Caco-2 (cell line): ENCODE measurements at regions not wholly inside any gene's neighbourhood (a gene's known extent, or its start where the extent isn't known, plus 50 kb on each side); places are given as distances from the start of the nearest gene placed in this dataset.

Experiments used
- BruUV-seq: library from RNA; stranded (reverse); fragments of 400-500 nt; replicated peaks from 2 replicates; lab custom pipeline; 2021; lab: Mats Ljungman, UMichigan
- CTCF ChIA-PET: fragments of 300-600 bp; sonication (Branson Sonifier 250); formaldehyde crosslinking; loops from one replicate; lab custom pipeline; 2022; ENCODE audit warnings: antibody characterized with exemption; lab: Charles Lee
- POLR2A ChIA-PET: fragments of 300-600 bp; sonication (Branson Sonifier 250); formaldehyde crosslinking; loops from one replicate; lab custom pipeline; 2022; ENCODE audit warnings: antibody characterized with exemption; lab: Charles Lee
- DNase-seq, 2 experiments: peaks; one replicate each; pipeline versions ENCODE4 v3.0.0 to v3.0.0-alpha.2; 2020 to 2022
- H3K27me3 ChIP-seq: replicated peaks from 2 replicates; pipeline ENCODE4 v1.6.0; 2011; ENCODE audit warnings: low read length; ENCODE audit not compliant: control insufficient read depth, insufficient read depth
- H3K36me3 ChIP-seq: 2 replicates; pipeline ENCODE4 v1.5.1; 2011; ENCODE audit warnings: low read length; ENCODE audit not compliant: control insufficient read depth, insufficient read depth
- H3K4me1 ChIP-seq: fragments of 250-450 bp; sonication (Bioruptor Pico); 2 replicates; pipeline ENCODE4 v1.5.1; 2020; ENCODE audit warnings: mild to moderate bottlenecking
- H3K4me3 ChIP-seq: 2 replicates; pipeline ENCODE4 v1.5.1; 2011; ENCODE audit warnings: low read depth, mild to moderate bottlenecking, control low read depth, low read length
- H3K9me3 ChIP-seq: fragments of 250-450 bp; sonication (Bioruptor Pico); 2 replicates; pipeline ENCODE4 v1.5.1; 2020; ENCODE audit warnings: mild to moderate bottlenecking, moderate library complexity
- H3K27ac Mint-ChIP-seq: one replicate; pipeline ENCODE4 v1.8.0; 2022; ENCODE audit warnings: mixed read lengths; ENCODE audit not compliant: unreplicated experiment
- H3K27me3 Mint-ChIP-seq: one replicate; pipeline ENCODE4 v1.8.0; 2022; ENCODE audit warnings: mixed read lengths; ENCODE audit not compliant: insufficient read depth, unreplicated experiment
- H3K36me3 Mint-ChIP-seq: one replicate; pipeline ENCODE4 v1.8.0; 2022; ENCODE audit warnings: mild to moderate bottlenecking, mixed read lengths; ENCODE audit not compliant: insufficient read depth, unreplicated experiment
- H3K4me1 Mint-ChIP-seq: one replicate; pipeline ENCODE4 v1.8.0; 2022; ENCODE audit warnings: low read depth, mixed read lengths; ENCODE audit not compliant: unreplicated experiment
- H3K4me3 Mint-ChIP-seq: one replicate; pipeline ENCODE4 v1.8.0; 2022; ENCODE audit warnings: mild to moderate bottlenecking, moderate library complexity, mixed read lengths; ENCODE audit not compliant: unreplicated experiment
- H3K9me3 Mint-ChIP-seq: one replicate; pipeline ENCODE4 v1.8.0; 2022; ENCODE audit warnings: mixed read lengths; ENCODE audit not compliant: unreplicated experiment
- intact Hi-C: fragments of 100-400 bp; cut with micrococcal nuclease; formaldehyde crosslinking; loops from one replicate; pipeline ENCODE4 v1.10.0; 2022; ENCODE audit not compliant: unreplicated experiment
- TF ChIP-seq, protein P1 (sequence below), 2 experiments: fragments of 200-600 bp in 1 of 2; IDR thresholded peaks; 1 replicate in 1 of 2; 2 replicates in 1 of 2; pipeline versions ENCODE4 v1.5.1 to v1.8.0; 2011 to 2022; ENCODE audit warnings: antibody characterized with exemption in 1 of 2, control low read depth in 1 of 2, inconsistent platforms in 1 of 2, low read depth in 1 of 2, low read length in 1 of 2, mild to moderate bottlenecking in 1 of 2, moderate library complexity in 1 of 2; ENCODE audit not compliant: insufficient read depth in 1 of 2, severe bottlenecking in 1 of 2, unreplicated experiment in 1 of 2

DNA sequence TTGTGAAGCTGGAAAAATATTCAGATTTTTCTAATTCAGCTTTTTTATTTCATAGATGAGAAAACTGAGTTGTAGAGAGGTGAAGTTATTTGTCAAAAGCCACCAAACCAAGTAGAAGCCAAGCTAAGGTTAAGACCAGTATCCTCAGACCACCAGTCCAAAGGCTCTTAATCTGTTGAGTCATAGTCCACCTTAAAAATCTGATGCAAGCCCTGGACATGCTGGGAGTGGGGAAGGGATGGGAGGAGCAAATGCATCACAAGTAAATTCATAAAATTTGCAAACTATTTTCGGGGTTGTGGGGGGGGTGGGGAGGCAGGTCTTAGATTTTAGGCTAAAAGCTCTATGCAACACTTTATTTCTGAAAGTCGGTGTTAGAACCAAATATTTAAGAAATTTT, 307.7 kb upstream of the SEMA6D start:
- ChIA-PET CTCF (no interaction called here), POLR2A (no interaction called here)

DNA sequence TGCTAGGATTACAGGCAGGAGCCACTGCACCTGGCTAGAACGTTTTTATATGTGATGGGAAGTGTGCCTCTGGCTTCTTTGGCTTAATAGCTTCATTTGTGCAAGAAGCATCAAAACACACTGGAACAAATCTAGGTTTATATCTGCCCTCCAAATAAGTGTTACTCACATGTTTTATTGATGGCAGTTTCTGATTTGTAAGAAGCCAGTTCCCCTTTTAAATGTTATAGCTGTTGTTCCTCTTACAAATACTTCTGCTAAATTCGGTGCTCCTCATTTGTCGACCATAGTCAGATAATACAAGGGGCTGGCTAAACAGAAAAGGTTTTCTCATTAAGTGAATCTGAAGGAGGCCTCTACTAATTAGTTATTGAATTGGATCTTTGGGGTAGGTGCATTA, 307.1 kb upstream of the SEMA6D start:
- Mint-ChIP-seq H3K27ac (no peak overlapping the region), H3K4me3 (no peak overlapping the region), H3K27me3 (peaks cover 3% of the 10 kb centered on the region), H3K9me3 (no peaks in the 10 kb centered on the region), H3K4me1 (no peaks in the 10 kb centered on the region), H3K36me3 (no peaks in the 10 kb centered on the region)
- ChIA-PET POLR2A (no interaction called here), CTCF (no interaction called here)
- intact Hi-C loops: no loop called here
- Histone ChIP-seq H3K4me1 (no peaks in the 10 kb centered on the region), H3K27me3 (no peaks in the 10 kb centered on the region), H3K4me3 (no peak overlapping the region), H3K36me3 (no peaks in the 10 kb centered on the region), H3K9me3 (no peaks in the 10 kb centered on the region)
- TF ChIP-seq, protein P1, sequence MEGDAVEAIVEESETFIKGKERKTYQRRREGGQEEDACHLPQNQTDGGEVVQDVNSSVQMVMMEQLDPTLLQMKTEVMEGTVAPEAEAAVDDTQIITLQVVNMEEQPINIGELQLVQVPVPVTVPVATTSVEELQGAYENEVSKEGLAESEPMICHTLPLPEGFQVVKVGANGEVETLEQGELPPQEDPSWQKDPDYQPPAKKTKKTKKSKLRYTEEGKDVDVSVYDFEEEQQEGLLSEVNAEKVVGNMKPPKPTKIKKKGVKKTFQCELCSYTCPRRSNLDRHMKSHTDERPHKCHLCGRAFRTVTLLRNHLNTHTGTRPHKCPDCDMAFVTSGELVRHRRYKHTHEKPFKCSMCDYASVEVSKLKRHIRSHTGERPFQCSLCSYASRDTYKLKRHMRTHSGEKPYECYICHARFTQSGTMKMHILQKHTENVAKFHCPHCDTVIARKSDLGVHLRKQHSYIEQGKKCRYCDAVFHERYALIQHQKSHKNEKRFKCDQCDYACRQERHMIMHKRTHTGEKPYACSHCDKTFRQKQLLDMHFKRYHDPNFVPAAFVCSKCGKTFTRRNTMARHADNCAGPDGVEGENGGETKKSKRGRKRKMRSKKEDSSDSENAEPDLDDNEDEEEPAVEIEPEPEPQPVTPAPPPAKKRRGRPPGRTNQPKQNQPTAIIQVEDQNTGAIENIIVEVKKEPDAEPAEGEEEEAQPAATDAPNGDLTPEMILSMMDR (IDR thresholded peaks at IDR 0.05; ENCODE audit: insufficient read depth in 1 of 2, low read depth in 1 of 2, low read length in 1 of 2, severe bottlenecking in 1 of 2, unreplicated experiment in 1 of 2): no peak
- DNase-seq: no peak
- BruUV-seq: no TSS peak

More for the DNA sequence above, 307.7 kb upstream of the SEMA6D start:
- DNase-seq: no peak
- H3K9me3 ChIP-seq: no peaks in the 10 kb centered on the region
- no peak overlapping the region for H3K4me3 ChIP-seq
- TF ChIP-seq, protein P1 (IDR thresholded peaks at IDR 0.05; ENCODE audit: insufficient read depth in 1 of 2, low read depth in 1 of 2, low read length in 1 of 2, severe bottlenecking in 1 of 2, unreplicated experiment in 1 of 2): no peak
- Mint-ChIP-seq H3K4me1 (no peaks in the 10 kb centered on the region), H3K27me3 (peaks cover 7% of the 10 kb centered on the region), H3K36me3 (no peaks in the 10 kb centered on the region), H3K9me3 (no peaks in the 10 kb centered on the region), H3K27ac (no peak overlapping the region), H3K4me3 (no peak overlapping the region)
- intact Hi-C loops: no loop called here
- H3K36me3 ChIP-seq: no peaks in the 10 kb centered on the region
- H3K27me3 ChIP-seq: no peaks in the 10 kb centered on the region
- H3K4me1 ChIP-seq: no peaks in the 10 kb centered on the region
- no TSS peak for BruUV-seq

DNA sequence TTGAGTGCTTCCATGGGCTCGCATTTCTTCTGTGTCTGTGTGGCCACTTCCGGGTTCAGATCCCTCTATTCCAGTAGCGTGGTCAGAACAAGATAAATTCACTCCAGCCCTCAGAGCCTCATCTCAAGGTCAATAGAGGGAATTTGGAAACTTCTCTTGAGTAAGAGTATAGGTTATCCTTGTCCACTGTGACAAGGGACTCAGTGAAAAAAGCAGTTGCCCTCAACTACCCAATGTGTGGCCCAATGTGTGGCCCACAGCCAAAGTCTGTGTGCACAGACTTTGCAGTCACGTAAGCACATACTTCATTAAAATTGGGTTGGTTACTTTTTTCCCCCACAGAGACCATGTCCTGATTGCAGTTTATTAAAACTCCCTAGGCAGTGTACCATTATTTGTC, 305.6 kb upstream of the SEMA6D start:
- no peaks in the 10 kb centered on the region for H3K36me3 Mint-ChIP-seq
- H3K27me3 Mint-ChIP-seq: peaks cover 6% of the 10 kb centered on the region
- no TSS peak for BruUV-seq
- intact Hi-C loops: no loop called here
- H3K9me3 Mint-ChIP-seq: no peaks in the 10 kb centered on the region
- H3K9me3 ChIP-seq: no peaks in the 10 kb centered on the region
- ChIA-PET CTCF (no interaction called here), POLR2A (no interaction called here)
- DNase-seq: no peak
- no peaks in the 10 kb centered on the region for H3K4me1 Mint-ChIP-seq
- no peak overlapping the region for H3K27ac Mint-ChIP-seq
- TF ChIP-seq, protein P1 (IDR thresholded peaks at IDR 0.05; ENCODE audit: insufficient read depth in 1 of 2, low read depth in 1 of 2, low read length in 1 of 2, severe bottlenecking in 1 of 2, unreplicated experiment in 1 of 2): no peak
- H3K4me3 ChIP-seq: no peak overlapping the region
- no peaks in the 10 kb centered on the region for H3K27me3 ChIP-seq
- H3K4me1 ChIP-seq: no peaks in the 10 kb centered on the region
- H3K36me3 ChIP-seq: no peaks in the 10 kb centered on the region
- H3K4me3 Mint-ChIP-seq: no peak overlapping the region
